H9 (cell line): ENCODE measurements at regions not wholly inside any gene's neighbourhood (a gene's known extent, or its start where the extent isn't known, plus 50 kb on each side); places are given as distances from the start of the nearest gene placed in this dataset.

ENCODE experiments used
- DNase-seq: peaks from one replicate; pipeline ENCODE4 v3.0.0-alpha.2; 2017
- H2AFZ ChIP-seq: one replicate; pipeline ENCODE4 v1.6.1; 2013; ENCODE audit warnings: mild to moderate bottlenecking, low read length, control low read depth, moderate library complexity
- H2AK5ac ChIP-seq: 2 replicates; pipeline ENCODE4 v1.6.1; 2013; ENCODE audit warnings: low read length, control low read depth, mixed read lengths; ENCODE audit not compliant: insufficient read length
- H2BK120ac ChIP-seq: one replicate; pipeline ENCODE4 v1.6.1; 2013; ENCODE audit warnings: low read depth, mild to moderate bottlenecking, low read length, control low read depth, inconsistent platforms; ENCODE audit not compliant: poor library complexity, severe bottlenecking
- H2BK12ac ChIP-seq: 2 replicates; pipeline ENCODE4 v1.6.1; 2013; ENCODE audit warnings: low read length, control low read depth, mixed read lengths, low read depth; ENCODE audit not compliant: insufficient read length
- H2BK15ac ChIP-seq: 2 replicates; pipeline ENCODE4 v1.6.1; 2013; ENCODE audit warnings: low read depth, low read length, control low read depth
- H2BK20ac ChIP-seq: one replicate; pipeline ENCODE4 v1.6.1; 2013; ENCODE audit warnings: low read depth, mild to moderate bottlenecking, low read length, control low read depth, inconsistent platforms; ENCODE audit not compliant: poor library complexity, severe bottlenecking
- H2BK5ac ChIP-seq: 2 replicates; pipeline ENCODE4 v1.6.1; 2013; ENCODE audit warnings: low read length, control low read depth, mixed read lengths; ENCODE audit not compliant: insufficient read length
- H3K14ac ChIP-seq: 2 replicates; pipeline ENCODE4 v1.6.1; 2013; ENCODE audit warnings: low read length, control low read depth; ENCODE audit not compliant: insufficient read depth
- H3K18ac ChIP-seq: 2 replicates; pipeline ENCODE4 v1.6.1; 2013; ENCODE audit warnings: low read depth, mild to moderate bottlenecking, mixed read lengths, low read length, control low read depth; ENCODE audit not compliant: insufficient read length
- H3K23ac ChIP-seq: 2 replicates; pipeline ENCODE4 v1.6.1; 2013; ENCODE audit warnings: low read length, control low read depth, mixed read lengths, low read depth; ENCODE audit not compliant: insufficient read length
- H3K23me2 ChIP-seq: 2 replicates; pipeline ENCODE4 v1.6.1; 2013; ENCODE audit warnings: low read depth, mild to moderate bottlenecking, mixed read lengths, low read length, control low read depth; ENCODE audit not compliant: insufficient read length, poor library complexity, severe bottlenecking
- H3K27ac ChIP-seq: 2 replicates; pipeline ENCODE4 v1.5.1; 2013; ENCODE audit warnings: low read length, control low read depth, mixed read lengths, low read depth; ENCODE audit not compliant: insufficient read length
- H3K27me3 ChIP-seq: 2 replicates; pipeline ENCODE4 v1.6.1; 2013; ENCODE audit warnings: low read length, control low read depth, inconsistent platforms; ENCODE audit not compliant: insufficient read depth
- H3K4ac ChIP-seq: 2 replicates; pipeline ENCODE4 v1.6.1; 2013; ENCODE audit warnings: low read depth, mild to moderate bottlenecking, control low read depth, inconsistent platforms, low read length, moderate library complexity
- H3K4me1 ChIP-seq: 2 replicates; pipeline ENCODE4 v1.6.1; 2013; ENCODE audit warnings: low read length, control low read depth, inconsistent platforms; ENCODE audit not compliant: insufficient read depth
- H3K4me2 ChIP-seq: 2 replicates; pipeline ENCODE4 v1.6.1; 2013; ENCODE audit warnings: low read length, control low read depth, mixed read lengths; ENCODE audit not compliant: insufficient read length, insufficient read depth
- H3K56ac ChIP-seq: 2 replicates; pipeline ENCODE4 v1.6.1; 2013; ENCODE audit warnings: low read depth, mild to moderate bottlenecking, mixed read lengths, low read length, control low read depth; ENCODE audit not compliant: insufficient read length
- H3K79me1 ChIP-seq: 2 replicates; pipeline ENCODE4 v1.6.1; 2013; ENCODE audit warnings: low read depth, mild to moderate bottlenecking, moderate library complexity, low read length, control low read depth, inconsistent platforms; ENCODE audit not compliant: insufficient read depth, poor library complexity, severe bottlenecking
- H3K79me2 ChIP-seq: 2 replicates; pipeline ENCODE4 v1.6.1; 2013; ENCODE audit warnings: low read length, control low read depth, inconsistent platforms; ENCODE audit not compliant: insufficient read depth
- H3K9ac ChIP-seq: 2 replicates; pipeline ENCODE4 v1.6.1; 2013; ENCODE audit warnings: low read length, control low read depth, mixed read lengths; ENCODE audit not compliant: insufficient read length; ENCODE audit errors: extremely low read depth
- H3K9me3 ChIP-seq: one replicate; pipeline ENCODE4 v1.6.1; 2013; ENCODE audit warnings: low read depth, low read length, inconsistent platforms; ENCODE audit not compliant: control insufficient read depth
- H3T11ph ChIP-seq: one replicate; pipeline ENCODE4 v1.6.1; 2013; ENCODE audit warnings: mild to moderate bottlenecking, low read length, control low read depth, inconsistent platforms
- H4K20me1 ChIP-seq: one replicate; pipeline ENCODE4 v1.6.1; 2013; ENCODE audit not compliant: control insufficient read depth, insufficient read length, insufficient read depth
- H4K5ac ChIP-seq: 2 replicates; pipeline ENCODE4 v1.6.1; 2013; ENCODE audit warnings: low read depth, mild to moderate bottlenecking, mixed read lengths, low read length, control low read depth; ENCODE audit not compliant: insufficient read length
- H4K8ac ChIP-seq: replicated peaks from 2 replicates; pipeline ENCODE4 v1.6.1; 2013; ENCODE audit warnings: low read length, control low read depth, mixed read lengths, low read depth; ENCODE audit not compliant: insufficient read length
- H4K91ac ChIP-seq: 2 replicates; pipeline ENCODE4 v1.6.1; 2013; ENCODE audit warnings: low read depth, mild to moderate bottlenecking, moderate library complexity, mixed read lengths, low read length, control low read depth; ENCODE audit not compliant: insufficient read length
- H3K27ac Mint-ChIP-seq, 3 experiments: 2 replicates in 2 of 3; 3 replicates in 1 of 3; pipeline ENCODE4 v1.8.0; 2020 to 2021; ENCODE audit warnings: mixed read lengths in 3 of 3, mild to moderate bottlenecking in 1 of 3, moderate library complexity in 1 of 3
- H3K27me3 Mint-ChIP-seq: 2 replicates; pipeline ENCODE4 v1.8.0; 2021; ENCODE audit warnings: low read depth, mild to moderate bottlenecking, moderate library complexity, mixed read lengths
- H3K36me3 Mint-ChIP-seq, 3 experiments: 2 replicates in 2 of 3; 3 replicates in 1 of 3; pipeline ENCODE4 v1.8.0; 2020 to 2021; ENCODE audit warnings: low read depth in 3 of 3, mixed read lengths in 3 of 3; ENCODE audit not compliant: insufficient read depth in 1 of 3
- H3K4me1 Mint-ChIP-seq, 2 experiments: 2 replicates each; pipeline ENCODE4 v1.8.0; 2020; ENCODE audit warnings: mixed read lengths in 2 of 2
- H3K4me3 Mint-ChIP-seq, 2 experiments: 2 replicates in 1 of 2; 3 replicates in 1 of 2; pipeline ENCODE4 v1.8.0; 2020 to 2021; ENCODE audit warnings: mild to moderate bottlenecking in 2 of 2, mixed read lengths in 2 of 2, moderate library complexity in 1 of 2
- H3K9me3 Mint-ChIP-seq, 2 experiments: 2 replicates in 1 of 2; 3 replicates in 1 of 2; pipeline ENCODE4 v1.8.0; 2020; ENCODE audit warnings: mild to moderate bottlenecking in 2 of 2, mixed read lengths in 2 of 2, moderate library complexity in 1 of 2
- WGBS: extraction: QIAGEN DNeasy Blood & Tissue Kit; methylation state at CpG from one replicate; pipeline ENCODE4 v1.1.7; 2013; ENCODE audit warnings: missing lambda C conversion rate, low lambda C conversion rate, mixed read lengths; ENCODE audit not compliant: insufficient read length; ENCODE audit errors: extremely low coverage; 5-methylcytosine and 5-hydroxymethylcytosine counted together
- TF ChIP-seq, protein P1 (sequence below): fragments of 200-600 bp; sonication (generic); conservative IDR thresholded peaks from 3 replicates; pipeline ENCODE4 v1.8.0; 2021; ENCODE audit warnings: antibody characterized with exemption, mild to moderate bottlenecking

DNA sequence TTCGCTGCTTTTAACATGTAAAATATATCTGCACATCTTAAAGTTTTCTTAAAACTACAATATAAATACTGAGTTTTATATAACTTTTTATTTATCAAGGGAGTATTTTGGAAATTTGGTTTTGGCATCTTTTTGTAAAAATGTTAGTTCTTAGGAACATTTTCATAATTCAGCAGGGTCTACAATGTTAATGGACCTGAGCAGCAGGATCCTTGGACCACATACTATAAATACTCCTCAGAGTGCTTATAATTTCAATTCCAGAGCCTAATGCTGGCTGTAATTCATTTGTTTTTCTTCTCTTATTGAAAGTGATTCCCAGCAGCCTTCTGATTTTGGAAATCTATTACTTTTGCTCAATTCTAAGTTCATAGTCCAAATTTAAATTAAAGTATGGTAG is 1216.2 kb downstream of the MAT2B start:
- no peaks in the 10 kb centered on the region for H3K79me1 ChIP-seq
- H3K27me3 ChIP-seq = no peaks in the 10 kb centered on the region
- no peak overlapping the region for H3K4me3 Mint-ChIP-seq
- H4K20me1 ChIP-seq = no peaks in the 10 kb centered on the region
- H2AFZ ChIP-seq = no peak overlapping the region
- H4K8ac ChIP-seq = no peak overlapping the region
- no peaks in the 10 kb centered on the region for H3K79me2 ChIP-seq
- no peak overlapping the region for H3K27ac ChIP-seq
- no peaks in the 10 kb centered on the region for H3K9me3 ChIP-seq
- H3T11ph ChIP-seq = no peak overlapping the region
- no peaks in the 10 kb centered on the region for H3K27me3 Mint-ChIP-seq
- no peak overlapping the region for H2AK5ac ChIP-seq
- no peak overlapping the region for H4K91ac ChIP-seq
- H3K4ac ChIP-seq = no peak overlapping the region
- H2BK12ac ChIP-seq = no peak overlapping the region
- no peak overlapping the region for H3K27ac Mint-ChIP-seq
- H2BK15ac ChIP-seq = no peak overlapping the region
- H2BK120ac ChIP-seq = no peak overlapping the region
- H3K4me2 ChIP-seq = no peak overlapping the region
- no peak overlapping the region for H3K23ac ChIP-seq
- WGBS = no CpG with 5 or more reads among the region's 1 CpG
- H3K14ac ChIP-seq = no peak overlapping the region
- TF ChIP-seq, protein P1, sequence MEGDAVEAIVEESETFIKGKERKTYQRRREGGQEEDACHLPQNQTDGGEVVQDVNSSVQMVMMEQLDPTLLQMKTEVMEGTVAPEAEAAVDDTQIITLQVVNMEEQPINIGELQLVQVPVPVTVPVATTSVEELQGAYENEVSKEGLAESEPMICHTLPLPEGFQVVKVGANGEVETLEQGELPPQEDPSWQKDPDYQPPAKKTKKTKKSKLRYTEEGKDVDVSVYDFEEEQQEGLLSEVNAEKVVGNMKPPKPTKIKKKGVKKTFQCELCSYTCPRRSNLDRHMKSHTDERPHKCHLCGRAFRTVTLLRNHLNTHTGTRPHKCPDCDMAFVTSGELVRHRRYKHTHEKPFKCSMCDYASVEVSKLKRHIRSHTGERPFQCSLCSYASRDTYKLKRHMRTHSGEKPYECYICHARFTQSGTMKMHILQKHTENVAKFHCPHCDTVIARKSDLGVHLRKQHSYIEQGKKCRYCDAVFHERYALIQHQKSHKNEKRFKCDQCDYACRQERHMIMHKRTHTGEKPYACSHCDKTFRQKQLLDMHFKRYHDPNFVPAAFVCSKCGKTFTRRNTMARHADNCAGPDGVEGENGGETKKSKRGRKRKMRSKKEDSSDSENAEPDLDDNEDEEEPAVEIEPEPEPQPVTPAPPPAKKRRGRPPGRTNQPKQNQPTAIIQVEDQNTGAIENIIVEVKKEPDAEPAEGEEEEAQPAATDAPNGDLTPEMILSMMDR = no peak
- no peak overlapping the region for H3K18ac ChIP-seq
- no peak overlapping the region for H3K9ac ChIP-seq
- no peaks in the 10 kb centered on the region for H3K23me2 ChIP-seq
- no peaks in the 10 kb centered on the region for H3K36me3 Mint-ChIP-seq
- no peaks in the 10 kb centered on the region for H3K4me1 Mint-ChIP-seq
- no peak overlapping the region for H2BK20ac ChIP-seq
- no peak for DNase-seq
- no peak overlapping the region for H4K5ac ChIP-seq
- H3K4me1 ChIP-seq = no peaks in the 10 kb centered on the region
- H3K56ac ChIP-seq = no peak overlapping the region
- H2BK5ac ChIP-seq = no peak overlapping the region
- no peaks in the 10 kb centered on the region for H3K9me3 Mint-ChIP-seq
